HG02840 (cell line): ENCODE measurements at regions not wholly inside any gene's neighbourhood (a gene's known extent, or its start where the extent isn't known, plus 50 kb on each side); places are given as distances from the start of the nearest gene placed in this dataset.

Source experiments
- ATAC-seq: cut with Tn5 transposase; IDR thresholded peaks from one replicate; pipeline ENCODE4 v1.9.1; 2021; ENCODE audit warnings: mild to moderate bottlenecking, moderate library complexity, moderate number of reproducible peaks; ENCODE audit not compliant: unreplicated experiment, low FRiP score

DNA sequence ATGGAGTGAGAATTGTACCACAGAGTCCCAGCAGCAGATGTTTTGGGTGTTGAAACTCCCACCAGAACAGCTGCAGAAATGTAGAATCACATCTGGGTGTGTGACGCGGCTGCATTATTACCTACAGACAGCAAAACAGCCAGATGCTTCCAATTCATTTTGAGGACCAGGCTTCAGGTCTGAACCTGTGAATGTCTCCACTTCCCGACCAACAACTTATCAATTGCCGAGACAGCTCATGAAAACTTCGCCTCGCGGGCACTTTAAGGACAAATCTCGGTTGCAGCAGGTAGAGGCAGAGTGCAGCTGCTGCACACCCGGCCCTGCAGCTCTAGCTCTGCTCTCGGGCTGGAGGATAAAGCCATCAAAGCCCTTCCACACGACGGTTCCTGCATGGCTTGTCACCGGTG is 202.0 kb downstream of the HRH4 start:
- ATAC-seq, result no peak

DNA sequence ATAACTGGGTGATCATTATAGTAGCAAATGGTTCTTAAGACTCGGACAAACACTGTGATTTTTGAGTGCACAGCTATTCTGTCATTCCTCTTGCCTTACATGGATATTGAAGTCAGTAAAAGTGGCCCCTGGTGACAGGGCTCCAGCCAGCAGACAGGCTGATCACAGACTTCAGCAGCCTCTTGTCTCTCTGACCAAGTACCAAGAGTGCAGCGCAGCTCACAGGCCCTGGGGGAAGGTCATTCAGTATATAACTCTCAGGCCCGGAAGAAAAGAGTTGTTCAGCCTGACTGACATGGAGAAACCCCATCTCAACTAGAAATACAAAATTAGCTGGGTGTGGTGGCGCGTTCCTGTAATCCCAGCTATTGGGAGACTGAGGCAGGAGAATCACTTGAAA is 202.6 kb downstream of the HRH4 start:
- no peak for ATAC-seq

DNA sequence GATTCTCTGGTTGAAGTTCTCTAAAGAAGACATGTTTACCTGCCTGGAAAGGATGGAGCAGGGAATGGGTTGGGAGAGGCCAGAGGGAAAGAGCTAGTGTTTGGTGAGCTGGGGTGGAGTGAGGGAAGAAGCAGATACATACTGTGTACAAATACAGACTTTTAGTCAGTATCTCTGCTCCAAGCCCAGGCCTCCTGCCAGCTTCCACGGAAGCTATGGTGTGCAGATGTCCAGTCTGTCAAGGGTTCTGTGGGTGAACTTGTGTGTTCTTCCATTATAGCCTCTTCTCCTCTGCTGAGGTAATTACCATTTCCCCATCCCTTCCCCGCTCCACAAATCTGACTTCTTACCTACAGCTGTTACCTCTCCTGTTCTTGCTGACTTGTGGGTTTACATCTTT is 208.6 kb downstream of the HRH4 start:
- ATAC-seq, result no peak

DNA sequence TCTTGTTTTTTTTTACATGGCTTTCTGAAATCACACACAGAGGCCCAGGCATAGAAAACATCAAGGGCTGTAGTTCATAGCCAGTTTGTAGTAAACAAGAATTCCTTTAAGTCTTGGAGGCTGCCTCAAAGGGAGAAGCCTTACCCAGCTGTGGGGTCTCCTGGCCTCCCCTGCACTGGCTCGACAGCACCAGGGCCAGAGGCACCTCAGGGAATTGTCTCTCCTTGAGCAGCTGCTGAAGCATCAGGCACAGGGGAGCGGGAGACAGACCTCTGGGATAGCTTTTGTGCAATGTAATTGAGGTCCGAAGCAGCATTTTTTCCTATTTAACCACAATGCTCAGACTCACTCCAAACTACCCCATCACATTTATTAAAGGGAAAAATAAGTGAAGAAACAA is 209.1 kb downstream of the HRH4 start:
- ATAC-seq, result no peak

DNA sequence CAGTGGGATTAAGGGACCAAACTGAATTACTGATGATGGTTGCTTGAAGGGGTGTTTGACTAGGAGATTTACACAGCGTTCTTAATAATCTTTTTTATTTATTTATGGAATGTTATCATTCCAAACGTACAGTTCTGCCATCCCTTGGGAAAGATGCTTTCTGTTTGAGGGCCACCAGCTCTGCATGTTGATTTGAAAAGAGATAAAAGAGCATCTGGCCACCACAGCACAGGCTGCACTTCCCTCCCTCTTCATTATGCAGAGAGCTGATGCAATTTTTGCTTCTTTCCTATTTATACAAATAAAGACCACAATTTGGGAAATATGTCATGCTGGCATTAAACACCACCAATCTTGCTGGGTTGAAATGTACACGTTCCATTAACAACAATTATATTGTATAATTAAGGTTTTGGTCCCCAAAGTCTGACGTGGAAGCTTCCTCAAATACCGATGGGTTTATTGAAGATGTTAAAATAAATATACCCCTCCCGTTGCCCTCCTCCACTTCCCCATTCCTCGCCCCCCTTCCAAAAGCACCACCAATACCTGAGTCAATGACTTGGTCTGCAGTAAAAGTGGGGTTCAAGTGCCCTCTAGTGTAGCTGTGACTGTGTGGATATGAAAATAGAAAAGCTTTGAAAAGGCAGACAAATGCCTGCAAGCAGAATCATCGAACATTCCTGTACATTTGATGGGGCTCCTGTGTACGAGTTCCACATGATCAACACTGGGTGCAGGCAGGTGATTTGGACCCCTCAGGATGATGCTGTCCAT is 211.9 kb downstream of the HRH4 start:
- no peak for ATAC-seq

DNA sequence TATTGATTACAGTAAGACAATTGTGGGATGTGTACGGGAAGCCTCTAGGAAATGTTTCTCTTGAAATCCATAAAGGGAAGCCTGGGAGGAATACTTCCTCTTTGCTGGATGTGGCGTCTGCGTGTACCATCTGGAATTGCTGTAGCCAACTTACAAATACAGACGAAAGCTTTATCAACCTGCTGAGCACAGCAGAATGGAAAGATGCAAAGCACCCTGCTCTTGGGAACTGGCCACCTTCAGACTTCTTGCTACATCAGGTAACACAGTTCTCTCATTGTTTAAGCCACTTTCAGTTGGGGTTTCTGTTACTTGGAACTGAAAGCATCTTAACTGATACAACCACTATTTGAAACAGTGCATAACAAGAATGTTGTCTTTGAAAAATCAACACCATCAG is 213.8 kb downstream of the HRH4 start:
- ATAC-seq, result no peak

DNA sequence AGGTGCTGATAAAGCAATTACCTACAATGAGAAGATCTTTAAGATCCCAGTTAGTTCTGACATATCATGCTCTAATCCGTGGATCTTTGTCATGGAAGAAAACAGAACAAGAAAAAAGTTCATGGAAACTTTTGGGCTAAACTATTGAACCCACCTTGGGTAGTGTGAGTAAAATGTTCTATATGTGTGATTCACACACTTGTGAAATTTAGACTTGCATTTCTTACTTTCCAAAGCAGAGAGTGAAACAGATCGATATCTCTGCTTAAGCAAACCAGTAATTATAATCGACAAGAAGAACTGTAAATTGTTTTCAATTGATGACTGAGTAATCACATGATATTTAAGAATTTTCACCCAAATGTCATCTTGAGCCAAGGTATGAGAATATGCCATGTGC is 214.2 kb downstream of the HRH4 start:
- ATAC-seq, result no peak

DNA sequence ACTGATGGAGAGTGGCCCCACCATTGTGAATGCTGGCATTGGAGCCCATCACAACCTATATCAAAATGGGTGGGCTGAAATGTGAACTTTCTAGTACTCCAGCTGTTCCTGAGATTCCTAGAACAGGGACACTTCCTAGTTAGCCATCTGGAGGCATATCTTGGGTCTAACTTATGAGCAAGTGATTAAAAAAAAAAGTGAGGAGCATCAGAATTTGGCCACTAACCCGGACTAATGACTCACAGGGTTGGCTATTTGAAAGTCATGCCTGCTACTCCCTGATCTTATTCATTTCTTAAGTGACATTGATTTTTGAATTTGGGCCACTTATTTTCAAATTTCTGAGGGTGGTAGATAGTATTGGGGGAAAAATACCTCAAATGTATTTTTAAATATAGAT is 216.6 kb downstream of the HRH4 start:
- ATAC-seq, result no peak

DNA sequence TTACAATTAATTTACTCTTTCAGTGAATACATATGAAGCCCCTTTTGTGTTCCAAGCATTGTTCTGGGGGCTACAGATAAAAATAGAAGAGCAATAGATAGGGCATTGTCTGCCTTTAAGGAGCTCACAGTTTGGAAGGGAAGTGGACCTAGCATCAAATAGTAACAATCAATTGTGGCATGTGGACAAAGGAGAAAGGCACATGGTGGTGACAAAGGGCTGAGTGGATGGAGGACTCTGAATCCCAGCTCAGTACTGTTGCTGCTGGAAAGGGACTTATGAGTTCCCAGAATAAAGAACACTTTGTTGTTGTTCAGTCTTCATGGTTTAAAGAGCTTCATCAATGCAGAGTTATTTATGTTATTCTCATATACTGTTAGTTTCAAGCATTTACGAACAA is 217.7 kb downstream of the HRH4 start:
- no peak for ATAC-seq

DNA sequence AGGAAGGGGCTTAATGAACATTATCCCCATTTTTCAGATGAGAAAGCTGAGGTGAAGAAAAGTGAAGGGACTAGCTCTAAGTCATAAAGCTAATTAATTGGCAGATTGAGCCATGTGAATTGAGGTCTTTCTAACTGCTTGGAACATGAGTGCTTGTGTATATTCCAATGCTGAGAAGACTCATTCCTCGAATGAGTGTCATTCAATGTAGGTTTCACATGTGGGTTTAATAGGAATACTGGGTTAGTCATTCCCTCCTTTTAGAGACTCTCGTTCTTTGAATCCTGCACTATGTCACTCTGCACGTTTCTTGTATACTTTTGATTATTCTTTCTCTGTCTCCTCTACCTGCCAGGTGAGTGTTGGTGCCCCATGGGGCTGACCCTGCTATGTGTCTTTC is 218.2 kb downstream of the HRH4 start:
- ATAC-seq, result no peak

DNA sequence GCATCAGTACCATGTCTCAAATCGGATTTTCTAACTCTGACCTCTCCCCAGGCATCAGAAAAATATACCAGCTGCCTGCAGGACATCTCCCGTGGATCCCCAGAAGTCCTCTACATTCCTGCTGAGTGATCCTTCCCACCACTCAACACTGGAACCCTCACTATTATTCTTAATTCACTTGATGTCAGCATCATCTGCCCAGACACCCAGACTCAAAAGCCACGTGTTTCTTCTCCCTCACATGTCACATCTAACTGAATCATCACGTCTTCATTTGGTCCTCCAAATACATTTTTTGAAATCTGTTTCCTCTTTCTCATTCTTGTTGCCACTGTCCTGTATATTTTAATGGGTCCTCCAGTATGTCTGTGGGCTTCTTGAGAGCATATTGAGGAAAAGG is 218.6 kb downstream of the HRH4 start:
- ATAC-seq, result no peak

DNA sequence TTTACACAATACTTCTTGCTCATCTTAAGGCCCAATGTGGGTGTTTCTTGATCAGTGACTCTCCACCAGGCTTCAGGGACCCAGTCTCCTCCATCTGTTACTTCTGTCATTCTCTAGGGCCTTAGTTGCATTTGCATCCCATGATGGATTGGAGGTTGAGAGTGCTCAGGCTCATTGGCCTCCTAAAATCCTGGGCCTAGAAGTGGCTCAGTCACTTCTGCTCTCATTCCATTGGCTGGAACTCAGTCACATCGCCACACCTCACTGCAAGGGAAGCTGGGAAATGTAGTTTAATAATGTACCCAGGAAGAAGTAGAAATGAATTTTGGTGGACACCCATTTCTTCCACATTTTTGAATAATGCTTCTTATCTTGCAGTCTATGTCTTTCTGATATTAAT is 223.5 kb downstream of the HRH4 start:
- ATAC-seq, result no peak

DNA sequence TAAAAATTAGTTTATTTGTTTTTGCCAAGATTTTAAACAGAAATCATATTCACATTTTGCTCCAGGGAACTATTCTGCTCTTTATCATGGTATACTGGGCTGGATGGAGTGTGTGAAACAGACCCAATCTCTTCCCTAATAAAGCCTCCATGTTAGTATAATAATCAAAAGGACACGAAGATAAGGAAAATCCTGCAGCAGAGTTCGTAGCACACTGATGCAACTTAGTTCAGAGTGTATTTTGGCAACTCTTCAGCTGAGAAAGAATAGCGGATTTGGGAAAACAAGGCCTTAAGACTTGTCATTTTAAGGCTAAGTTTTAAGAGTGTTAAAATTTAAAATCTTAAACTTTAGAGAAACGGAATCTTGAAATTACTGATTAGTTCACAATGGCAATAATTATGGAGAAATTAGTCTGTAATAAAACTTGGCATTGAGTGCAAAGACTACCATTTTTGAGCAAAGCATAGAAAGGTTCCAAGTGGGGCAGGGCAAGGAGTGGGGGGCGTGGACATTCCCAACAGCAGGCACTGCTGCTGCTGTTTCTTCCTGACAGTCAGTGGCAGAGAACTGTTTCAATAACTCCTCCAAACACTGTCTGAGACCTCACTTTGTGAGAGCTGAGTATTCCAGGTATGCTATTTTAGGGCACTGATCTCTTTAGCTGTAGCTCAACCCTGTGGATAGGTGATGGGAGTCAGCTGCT is 225.0 kb downstream of the HRH4 start:
- ATAC-seq, result no peak

DNA sequence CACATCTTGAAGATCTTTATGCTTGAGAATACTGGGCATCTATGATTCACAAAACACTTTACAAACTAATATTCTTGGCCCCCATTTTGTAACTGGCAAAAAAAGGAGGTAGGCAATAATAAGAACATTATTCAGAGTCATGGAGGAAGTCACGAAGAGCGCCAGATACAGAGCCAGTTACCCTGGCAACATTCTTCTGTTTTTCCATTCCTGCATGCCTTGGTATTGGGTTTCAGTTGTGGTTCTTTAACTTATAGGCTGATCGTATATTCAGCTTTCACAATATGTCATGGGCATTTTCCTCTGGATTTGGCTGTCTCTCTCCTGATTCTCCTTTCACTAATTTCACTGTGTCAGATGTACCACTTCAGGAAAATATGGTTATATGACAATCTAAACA is 234.7 kb downstream of the HRH4 start:
- ATAC-seq, result no peak

DNA sequence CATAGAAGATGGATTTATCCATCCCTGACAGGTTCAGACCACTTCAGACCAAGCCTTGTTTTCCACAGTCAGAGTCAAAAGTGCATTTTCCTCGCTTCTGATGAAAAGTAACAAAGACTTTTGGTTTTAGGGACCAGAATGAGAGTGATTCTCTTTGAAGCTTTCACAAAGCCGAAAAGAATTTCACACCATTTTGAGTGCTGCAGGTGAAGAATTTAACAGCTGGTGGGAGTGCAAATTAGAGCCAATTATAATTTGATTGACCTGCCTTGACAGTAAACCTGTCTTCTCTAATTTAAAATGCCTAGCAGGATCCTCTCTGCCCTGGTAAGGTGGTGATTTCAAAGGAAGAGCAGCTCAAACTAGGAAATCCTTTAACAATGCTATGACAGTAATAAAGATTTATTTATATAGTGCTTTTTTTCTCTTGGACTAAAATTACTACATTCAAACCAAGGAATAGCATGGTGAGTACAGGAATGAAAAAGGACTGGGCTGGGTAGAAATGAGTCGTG is 241.6 kb downstream of the HRH4 start:
- no peak for ATAC-seq

DNA sequence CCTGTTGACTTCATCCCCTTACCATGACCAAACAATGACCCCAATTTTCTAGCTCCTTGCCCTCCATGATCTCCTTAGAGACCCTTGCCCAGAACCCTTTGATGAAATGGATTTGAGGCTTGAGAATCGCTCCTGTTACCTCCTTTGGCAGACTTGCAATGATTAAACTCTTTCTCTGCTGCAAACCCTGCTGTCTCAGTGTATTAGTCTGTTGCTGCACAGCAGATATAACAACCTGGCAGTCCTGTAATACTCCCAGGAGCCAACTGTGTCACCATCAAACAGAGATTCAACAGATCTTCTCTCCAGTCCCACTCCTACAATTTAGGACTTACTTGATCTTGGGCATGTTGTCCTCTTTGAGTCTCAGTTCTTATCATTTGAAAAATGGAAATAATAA is 242.9 kb downstream of the HRH4 start:
- no peak for ATAC-seq

DNA sequence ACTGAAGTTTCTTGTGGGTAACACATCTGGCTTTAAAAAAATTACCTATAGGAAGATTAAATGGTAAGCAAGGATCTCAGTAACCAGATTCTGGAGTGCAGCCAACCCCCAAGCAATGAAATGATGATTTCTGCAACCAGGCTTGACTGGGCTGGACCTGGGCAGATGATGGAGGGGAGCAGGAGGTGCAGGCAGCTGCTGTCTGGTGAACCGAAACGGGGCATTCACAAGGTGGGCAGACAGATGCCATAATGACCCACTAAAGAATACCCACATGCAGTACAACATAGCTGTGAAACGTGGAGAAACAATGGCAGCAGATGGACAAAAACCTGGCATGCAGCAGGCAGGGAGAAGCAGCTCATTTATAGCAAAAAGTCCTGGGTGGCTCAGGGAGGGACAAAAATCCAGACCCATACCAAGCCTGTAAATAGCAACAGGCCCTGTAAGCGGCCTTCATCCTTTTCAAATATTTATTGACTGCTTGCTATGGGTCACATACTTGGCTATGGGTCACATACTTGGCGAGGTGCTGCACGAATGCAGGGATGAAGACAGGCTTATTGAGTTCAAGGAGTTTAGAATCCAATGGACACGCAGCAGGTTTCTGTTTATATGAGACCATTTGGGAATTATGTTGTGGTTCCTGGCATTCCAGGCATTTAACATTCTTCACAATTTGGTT is 244.7 kb downstream of the HRH4 start:
- ATAC-seq, result no peak

DNA sequence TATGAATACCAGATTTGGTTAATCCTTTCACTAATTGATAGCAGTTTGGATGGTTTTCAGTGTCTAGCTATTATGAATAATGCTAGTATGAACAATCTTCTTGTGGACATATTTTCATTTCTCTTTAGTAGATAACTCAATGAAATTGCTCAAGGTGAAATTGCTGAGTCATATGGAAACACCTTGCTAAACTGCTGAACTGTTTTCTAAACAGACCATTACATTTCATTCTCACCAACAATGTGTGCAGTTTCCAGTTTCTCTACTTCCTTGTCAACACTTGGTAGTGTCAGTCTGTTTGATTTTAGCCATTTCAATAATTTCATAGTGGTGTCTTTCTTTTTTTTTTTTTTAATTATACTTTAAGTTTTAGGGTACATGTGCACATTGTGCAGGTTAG is 250.0 kb downstream of the HRH4 start:
- no peak for ATAC-seq

DNA sequence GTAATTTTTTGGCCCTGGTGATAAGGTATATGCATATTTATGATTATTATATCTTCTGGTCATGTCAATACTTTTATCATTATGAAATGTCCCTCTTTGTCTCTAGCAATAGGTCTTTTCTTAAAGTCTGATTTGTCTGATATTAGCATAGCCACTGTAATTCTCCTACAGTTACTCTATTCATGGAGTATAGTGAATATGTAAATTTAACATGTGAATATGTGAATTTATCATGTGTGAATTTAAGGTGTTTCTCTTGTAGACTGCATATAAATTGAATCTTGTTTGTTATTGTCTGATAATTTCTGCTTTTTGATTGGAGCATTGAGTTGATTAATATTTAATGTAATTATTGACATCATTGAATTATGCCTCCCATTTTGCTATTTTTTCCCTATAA is 259.4 kb downstream of the HRH4 start:
- ATAC-seq, result no peak

DNA sequence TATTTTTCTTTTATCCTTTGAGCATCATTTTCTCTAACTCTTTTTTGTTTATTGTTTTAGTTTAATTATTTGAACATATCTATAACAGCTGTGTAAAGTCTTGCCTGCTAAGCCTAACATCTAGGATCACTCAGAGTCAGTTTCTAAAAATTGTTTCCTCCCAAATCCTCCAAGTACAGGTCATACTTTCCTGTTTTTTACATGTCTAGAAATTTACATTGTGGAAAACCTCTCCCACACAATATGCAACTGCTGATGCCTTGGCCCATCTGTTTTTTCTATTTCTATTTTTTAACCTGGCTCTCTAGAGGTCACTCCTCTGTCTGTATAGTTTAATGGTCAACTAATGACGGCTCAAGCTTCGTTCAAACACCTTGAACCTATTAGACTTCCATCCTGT is 261.0 kb downstream of the HRH4 start:
- ATAC-seq, result no peak

DNA sequence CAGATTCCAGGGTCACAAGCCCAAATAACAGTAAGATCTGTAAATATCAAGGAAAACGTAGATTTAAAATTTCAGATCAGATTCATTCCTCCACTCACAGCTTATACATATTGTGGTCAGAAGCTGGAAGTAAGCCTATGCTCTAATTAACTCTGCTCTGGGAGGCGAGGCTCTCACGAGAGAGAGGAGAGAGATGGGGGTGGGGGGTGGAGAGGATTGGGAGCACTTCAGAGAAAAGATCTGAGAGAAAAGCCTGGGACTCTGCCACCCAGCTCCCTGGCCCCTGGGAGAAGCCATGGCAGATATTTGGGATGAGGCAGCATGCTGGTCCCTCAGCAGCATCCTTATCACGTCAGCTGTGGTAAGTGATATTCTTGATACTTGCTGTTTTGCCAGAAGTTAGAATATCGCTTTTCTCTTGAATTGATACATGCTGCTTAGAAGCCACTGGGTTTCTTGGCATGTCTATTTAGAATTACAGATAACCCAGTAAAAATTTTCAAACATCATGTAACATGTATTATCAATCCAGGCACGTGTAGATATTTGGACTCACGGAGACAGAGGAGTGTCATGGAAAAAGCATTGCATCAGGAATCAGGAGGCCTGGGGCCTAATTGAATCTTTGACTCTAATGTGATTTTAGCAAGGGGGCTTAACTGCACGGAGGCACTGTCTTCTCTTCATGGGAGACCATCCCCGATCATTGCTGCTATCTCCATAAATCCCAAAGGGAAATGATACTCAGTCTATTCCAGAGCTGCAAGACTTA is 265.4 kb downstream of the HRH4 start:
- ATAC-seq, result no peak
